ENCODE measurements at regions not wholly inside any gene's neighbourhood (a gene's known extent, or its start where the extent isn't known, plus 50 kb on each side); places are given as distances from the start of the nearest gene placed in this dataset.

DNA sequence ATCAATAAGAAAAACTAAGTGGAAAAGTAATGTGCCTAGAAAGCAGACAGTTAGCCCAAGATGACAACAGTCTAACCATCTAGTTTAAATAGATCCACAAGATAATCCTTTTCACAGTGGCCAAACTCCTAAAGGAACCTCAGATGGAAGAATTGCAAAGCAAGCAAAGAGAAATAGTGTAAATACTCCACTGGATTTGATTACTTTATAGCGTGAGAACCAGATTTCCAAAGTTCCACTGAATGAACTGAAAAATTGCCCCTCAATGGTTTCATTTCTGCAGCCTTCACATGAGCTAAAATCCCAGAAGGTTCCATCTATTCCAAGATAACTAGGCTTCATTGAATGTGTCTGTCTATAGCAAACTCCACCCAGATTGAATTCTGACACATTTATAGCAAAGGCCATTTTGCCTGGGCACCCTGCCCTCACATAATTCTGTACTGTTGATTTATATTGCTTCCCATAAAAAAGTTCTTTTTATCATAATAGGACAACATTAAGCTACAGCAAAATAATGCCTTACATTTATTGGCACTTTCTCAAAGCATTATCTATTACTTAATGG, 129.7 kb upstream of the THBS1 start:
- Histone ChIP-seq H3K4me1 (ENCODE audit: control insufficient read depth, insufficient read depth, low read length, poor library complexity, severe bottlenecking) (no peaks in the 10 kb centered on the region), H3K9me3 (ENCODE audit: control insufficient read depth in 2 of 2, low read length in 2 of 2) (no peaks in the 10 kb centered on the region), H3K4me3 (ENCODE audit: low read depth, low read length) (no peak overlapping the region), H3K36me3 (ENCODE audit: control insufficient read depth, insufficient read depth, low read length) (no peaks in the 10 kb centered on the region), H3K27ac (ENCODE audit: insufficient read depth, low read length, poor library complexity, severe bottlenecking) (no peak overlapping the region), H3K27me3 (ENCODE audit: control insufficient read depth, insufficient read depth, low read length) (peaks cover 1% of the 10 kb centered on the region)
- Mint-ChIP-seq H3K27me3 (peaks cover 24% of the 10 kb centered on the region), H3K9me3 (peaks cover 0 to 1% (median 0%) of the 10 kb centered on the region in 7 donors), H3K27ac (no peak overlapping the region), H3K4me3 (no peak overlapping the region), H3K4me1 (no peaks in the 10 kb centered on the region), H3K36me3 (no peaks in the 10 kb centered on the region)
- DNase-seq (no peak), ATAC-seq (ENCODE audit: low read depth in 2 of 2) (no peak)

GRCh38 chr15:39451871-39452270, 129.0 kb upstream of the THBS1 start:
- no peaks in the 10 kb centered on the region for H3K36me3 ChIP-seq (ENCODE audit: control insufficient read depth, insufficient read depth, low read length)
- no peak overlapping the region for H3K4me3 Mint-ChIP-seq
- no peaks in the 10 kb centered on the region for H3K4me1 Mint-ChIP-seq
- no peak overlapping the region for H3K27ac Mint-ChIP-seq
- peaks cover 24% of the 10 kb centered on the region for H3K27me3 Mint-ChIP-seq
- no peak overlapping the region for H3K4me3 ChIP-seq (ENCODE audit: low read depth, low read length)
- no peaks in the 10 kb centered on the region for H3K36me3 Mint-ChIP-seq
- H3K4me1 ChIP-seq (ENCODE audit: control insufficient read depth, insufficient read depth, low read length, poor library complexity, severe bottlenecking) = no peaks in the 10 kb centered on the region
- ATAC-seq (ENCODE audit: low read depth in 2 of 2) = no peak
- H3K27ac ChIP-seq (ENCODE audit: insufficient read depth, low read length, poor library complexity, severe bottlenecking) = no peak overlapping the region
- no peak for DNase-seq
- H3K9me3 ChIP-seq (ENCODE audit: control insufficient read depth in 2 of 2, low read length in 2 of 2) = no peaks in the 10 kb centered on the region
- peaks cover 0 to 1% (median 0%) of the 10 kb centered on the region in 7 donors for H3K9me3 Mint-ChIP-seq
- peaks cover 1% of the 10 kb centered on the region for H3K27me3 ChIP-seq (ENCODE audit: control insufficient read depth, insufficient read depth, low read length)

DNA sequence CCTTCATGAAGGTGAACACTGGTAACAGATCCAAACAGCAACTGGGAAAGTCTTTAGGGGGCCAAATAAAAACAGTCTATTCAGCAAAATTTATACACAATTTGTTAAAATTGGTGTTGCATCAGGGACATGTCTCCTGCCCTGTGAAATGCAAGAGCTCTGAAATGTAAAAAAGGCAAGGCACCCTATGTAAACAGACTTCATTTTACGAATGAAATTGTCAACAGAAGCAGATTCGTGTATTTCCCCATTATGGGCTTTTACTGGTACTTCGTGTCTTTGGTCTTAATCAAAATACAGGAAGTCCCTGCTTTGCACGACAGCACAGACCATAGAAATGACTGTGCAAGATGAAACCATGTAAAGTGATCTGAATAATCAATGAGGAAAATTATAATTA, 127.3 kb upstream of the THBS1 start:
- Mint-ChIP-seq H3K27ac (no peak overlapping the region), H3K36me3 (no peaks in the 10 kb centered on the region), H3K9me3 (no peaks in the 10 kb centered on the region), H3K27me3 (peaks cover 20% of the 10 kb centered on the region), H3K4me3 (no peak overlapping the region), H3K4me1 (no peaks in the 10 kb centered on the region)
- Histone ChIP-seq H3K27ac (ENCODE audit: insufficient read depth, low read length, poor library complexity, severe bottlenecking) (no peak overlapping the region), H3K9me3 (ENCODE audit: control insufficient read depth in 2 of 2, low read length in 2 of 2) (no peaks in the 10 kb centered on the region), H3K36me3 (ENCODE audit: control insufficient read depth, insufficient read depth, low read length) (no peaks in the 10 kb centered on the region), H3K4me1 (ENCODE audit: control insufficient read depth, insufficient read depth, low read length, poor library complexity, severe bottlenecking) (no peaks in the 10 kb centered on the region), H3K27me3 (ENCODE audit: control insufficient read depth, insufficient read depth, low read length) (peaks cover 1% of the 10 kb centered on the region), H3K4me3 (ENCODE audit: low read depth, low read length) (no peak overlapping the region)
- ATAC-seq (ENCODE audit: low read depth in 2 of 2) = no peak
- peak in 1 of 3 donors; percentile 57 for DNase-seq

GRCh38 chr15:39454189-39454986, 126.5 kb upstream of the THBS1 start:
- DNase-seq (no peak), ATAC-seq (ENCODE audit: low read depth in 2 of 2) (no peak)
- Mint-ChIP-seq H3K27ac (no peak overlapping the region), H3K27me3 (peaks cover 15% of the 10 kb centered on the region), H3K4me1 (no peaks in the 10 kb centered on the region), H3K36me3 (no peaks in the 10 kb centered on the region), H3K9me3 (no peaks in the 10 kb centered on the region), H3K4me3 (no peak overlapping the region)
- H3K9me3 ChIP-seq (ENCODE audit: control insufficient read depth in 2 of 2, low read length in 2 of 2) = no peaks in the 10 kb centered on the region
- H3K36me3 ChIP-seq (ENCODE audit: control insufficient read depth, insufficient read depth, low read length) = no peaks in the 10 kb centered on the region
- H3K4me1 ChIP-seq (ENCODE audit: control insufficient read depth, insufficient read depth, low read length, poor library complexity, severe bottlenecking) = no peaks in the 10 kb centered on the region
- no peak overlapping the region for H3K4me3 ChIP-seq (ENCODE audit: low read depth, low read length)
- no peak overlapping the region for H3K27ac ChIP-seq (ENCODE audit: insufficient read depth, low read length, poor library complexity, severe bottlenecking)
- H3K27me3 ChIP-seq (ENCODE audit: control insufficient read depth, insufficient read depth, low read length) = peaks cover 1% of the 10 kb centered on the region

DNA sequence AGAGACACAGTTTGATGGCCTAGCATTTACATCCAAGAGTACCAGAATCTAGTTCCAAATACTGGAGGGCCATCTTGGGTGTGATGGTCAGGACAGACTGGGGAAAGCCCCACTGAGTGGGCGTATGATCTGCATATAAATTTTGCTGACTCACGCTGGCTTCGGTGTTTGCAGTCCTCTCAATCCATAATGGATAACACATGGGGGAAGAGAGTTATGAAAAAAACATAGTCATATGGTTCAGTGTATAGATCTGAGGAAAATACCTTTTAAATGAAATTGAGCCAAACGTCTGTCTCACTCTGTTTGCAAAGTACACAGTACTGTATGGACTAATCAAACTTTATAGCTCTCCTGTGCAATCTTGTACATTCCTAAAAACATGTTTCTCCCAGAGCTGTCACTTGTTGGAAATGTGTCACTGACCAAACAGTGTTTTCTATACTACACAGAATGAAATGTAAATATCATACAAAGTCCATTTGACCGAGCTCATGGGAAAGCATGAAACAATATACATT, 125.3 kb upstream of the THBS1 start:
- Mint-ChIP-seq H3K4me1 (no peaks in the 10 kb centered on the region), H3K36me3 (no peaks in the 10 kb centered on the region), H3K27me3 (peaks cover 9% of the 10 kb centered on the region), H3K4me3 (no peak overlapping the region), H3K27ac (no peak overlapping the region), H3K9me3 (no peaks in the 10 kb centered on the region)
- H3K4me1 ChIP-seq (ENCODE audit: control insufficient read depth, insufficient read depth, low read length, poor library complexity, severe bottlenecking) = no peaks in the 10 kb centered on the region
- no peaks in the 10 kb centered on the region for H3K9me3 ChIP-seq (ENCODE audit: control insufficient read depth in 2 of 2, low read length in 2 of 2)
- no peak for ATAC-seq (ENCODE audit: low read depth in 2 of 2)
- no peaks in the 10 kb centered on the region for H3K36me3 ChIP-seq (ENCODE audit: control insufficient read depth, insufficient read depth, low read length)
- no peak for DNase-seq
- peaks cover 8% of the 10 kb centered on the region for H3K27me3 ChIP-seq (ENCODE audit: control insufficient read depth, insufficient read depth, low read length)
- H3K27ac ChIP-seq (ENCODE audit: insufficient read depth, low read length, poor library complexity, severe bottlenecking) = no peak overlapping the region
- H3K4me3 ChIP-seq (ENCODE audit: low read depth, low read length) = no peak overlapping the region

GRCh38 chr15:39456159-39456558, 124.7 kb upstream of the THBS1 start:
- H3K27me3 Mint-ChIP-seq = peaks cover 5% of the 10 kb centered on the region
- H3K9me3 ChIP-seq (ENCODE audit: control insufficient read depth in 2 of 2, low read length in 2 of 2) = no peaks in the 10 kb centered on the region
- no peak for ATAC-seq (ENCODE audit: low read depth in 2 of 2)
- no peak overlapping the region for H3K4me3 ChIP-seq (ENCODE audit: low read depth, low read length)
- no peak for DNase-seq
- H3K36me3 ChIP-seq (ENCODE audit: control insufficient read depth, insufficient read depth, low read length) = no peaks in the 10 kb centered on the region
- H3K27ac Mint-ChIP-seq = no peak overlapping the region
- H3K27me3 ChIP-seq (ENCODE audit: control insufficient read depth, insufficient read depth, low read length) = peaks cover 7% of the 10 kb centered on the region
- no peaks in the 10 kb centered on the region for H3K4me1 ChIP-seq (ENCODE audit: control insufficient read depth, insufficient read depth, low read length, poor library complexity, severe bottlenecking)
- H3K4me1 Mint-ChIP-seq = no peaks in the 10 kb centered on the region
- H3K27ac ChIP-seq (ENCODE audit: insufficient read depth, low read length, poor library complexity, severe bottlenecking) = no peak overlapping the region
- no peaks in the 10 kb centered on the region for H3K9me3 Mint-ChIP-seq
- H3K4me3 Mint-ChIP-seq = no peak overlapping the region
- H3K36me3 Mint-ChIP-seq = no peaks in the 10 kb centered on the region

DNA sequence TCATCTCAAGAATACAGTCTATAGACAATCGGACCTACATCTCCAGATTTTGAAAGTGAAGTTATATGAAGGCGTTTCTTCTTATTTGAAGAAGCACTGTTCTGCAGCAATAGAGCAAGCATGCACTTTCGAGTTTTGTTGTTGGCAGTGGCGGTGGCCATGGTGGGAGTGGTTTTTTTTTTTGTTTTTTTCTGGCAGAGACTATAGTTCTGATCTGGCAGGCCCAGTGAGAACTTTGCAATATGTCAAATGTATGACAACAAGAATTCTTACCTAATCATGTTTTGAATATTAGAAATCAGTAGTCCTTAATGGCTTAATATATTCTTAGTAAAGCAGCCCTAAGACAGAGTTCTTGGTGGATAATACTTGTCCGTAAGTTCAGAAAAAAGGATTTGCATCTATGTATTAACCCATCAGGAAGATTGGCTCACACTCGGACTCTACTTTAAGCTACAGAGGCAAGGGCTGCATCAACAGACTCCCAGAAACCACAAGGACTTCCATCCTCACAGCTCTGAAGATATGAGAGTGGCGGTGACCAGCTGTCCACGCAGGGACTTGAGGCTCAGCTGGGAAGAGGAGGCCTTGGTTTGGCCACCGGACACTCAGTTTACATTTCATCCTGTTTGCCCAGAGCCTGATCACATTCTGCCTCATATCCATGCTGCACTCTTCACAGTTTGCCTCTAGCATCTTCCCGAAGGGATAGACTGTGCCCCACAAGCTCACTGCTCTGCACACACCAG, 124.1 kb upstream of the THBS1 start:
- H3K27ac ChIP-seq (ENCODE audit: insufficient read depth, low read length, poor library complexity, severe bottlenecking) = no peak overlapping the region
- Mint-ChIP-seq H3K9me3 (no peaks in the 10 kb centered on the region), H3K27ac (no peak overlapping the region), H3K4me3 (no peak overlapping the region), H3K4me1 (no peaks in the 10 kb centered on the region), H3K36me3 (no peaks in the 10 kb centered on the region), H3K27me3 (peaks cover 5% of the 10 kb centered on the region)
- no peaks in the 10 kb centered on the region for H3K36me3 ChIP-seq (ENCODE audit: control insufficient read depth, insufficient read depth, low read length)
- H3K4me1 ChIP-seq (ENCODE audit: control insufficient read depth, insufficient read depth, low read length, poor library complexity, severe bottlenecking) = no peaks in the 10 kb centered on the region
- no peaks in the 10 kb centered on the region for H3K9me3 ChIP-seq (ENCODE audit: control insufficient read depth in 2 of 2, low read length in 2 of 2)
- ATAC-seq (ENCODE audit: low read depth in 2 of 2) = no peak
- DNase-seq = no peak
- no peak overlapping the region for H3K4me3 ChIP-seq (ENCODE audit: low read depth, low read length)
- H3K27me3 ChIP-seq (ENCODE audit: control insufficient read depth, insufficient read depth, low read length) = peaks cover 11% of the 10 kb centered on the region
